GM12864 (cell line): ENCODE measurements at regions not wholly inside any gene's neighbourhood (a gene's known extent, or its start where the extent isn't known, plus 50 kb on each side); places are given as distances from the start of the nearest gene placed in this dataset.

Experiments
- DNase-seq: peaks from one replicate; pipeline ENCODE4 v3.0.0-alpha.2; 2011; ENCODE audit warnings: low read depth
- H3K4me3 ChIP-seq: 2 replicates; pipeline ENCODE4 v1.5.1; 2011; ENCODE audit warnings: mild to moderate bottlenecking, low read depth, low read length, control low read depth
- TF ChIP-seq, protein P1 (sequence below): IDR thresholded peaks from 2 replicates; pipeline ENCODE4 v1.5.1; 2011; ENCODE audit warnings: low read depth, mild to moderate bottlenecking, moderate library complexity, low read length, control low read depth, inconsistent platforms; ENCODE audit errors: missing control alignments

GRCh38 chr21:35852820-35853219 lies 207.5 kb downstream of the SETD4 start:
- no peak for DNase-seq
- TF ChIP-seq, protein P1, sequence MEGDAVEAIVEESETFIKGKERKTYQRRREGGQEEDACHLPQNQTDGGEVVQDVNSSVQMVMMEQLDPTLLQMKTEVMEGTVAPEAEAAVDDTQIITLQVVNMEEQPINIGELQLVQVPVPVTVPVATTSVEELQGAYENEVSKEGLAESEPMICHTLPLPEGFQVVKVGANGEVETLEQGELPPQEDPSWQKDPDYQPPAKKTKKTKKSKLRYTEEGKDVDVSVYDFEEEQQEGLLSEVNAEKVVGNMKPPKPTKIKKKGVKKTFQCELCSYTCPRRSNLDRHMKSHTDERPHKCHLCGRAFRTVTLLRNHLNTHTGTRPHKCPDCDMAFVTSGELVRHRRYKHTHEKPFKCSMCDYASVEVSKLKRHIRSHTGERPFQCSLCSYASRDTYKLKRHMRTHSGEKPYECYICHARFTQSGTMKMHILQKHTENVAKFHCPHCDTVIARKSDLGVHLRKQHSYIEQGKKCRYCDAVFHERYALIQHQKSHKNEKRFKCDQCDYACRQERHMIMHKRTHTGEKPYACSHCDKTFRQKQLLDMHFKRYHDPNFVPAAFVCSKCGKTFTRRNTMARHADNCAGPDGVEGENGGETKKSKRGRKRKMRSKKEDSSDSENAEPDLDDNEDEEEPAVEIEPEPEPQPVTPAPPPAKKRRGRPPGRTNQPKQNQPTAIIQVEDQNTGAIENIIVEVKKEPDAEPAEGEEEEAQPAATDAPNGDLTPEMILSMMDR, result no peak
- no peak overlapping the region for H3K4me3 ChIP-seq

DNA sequence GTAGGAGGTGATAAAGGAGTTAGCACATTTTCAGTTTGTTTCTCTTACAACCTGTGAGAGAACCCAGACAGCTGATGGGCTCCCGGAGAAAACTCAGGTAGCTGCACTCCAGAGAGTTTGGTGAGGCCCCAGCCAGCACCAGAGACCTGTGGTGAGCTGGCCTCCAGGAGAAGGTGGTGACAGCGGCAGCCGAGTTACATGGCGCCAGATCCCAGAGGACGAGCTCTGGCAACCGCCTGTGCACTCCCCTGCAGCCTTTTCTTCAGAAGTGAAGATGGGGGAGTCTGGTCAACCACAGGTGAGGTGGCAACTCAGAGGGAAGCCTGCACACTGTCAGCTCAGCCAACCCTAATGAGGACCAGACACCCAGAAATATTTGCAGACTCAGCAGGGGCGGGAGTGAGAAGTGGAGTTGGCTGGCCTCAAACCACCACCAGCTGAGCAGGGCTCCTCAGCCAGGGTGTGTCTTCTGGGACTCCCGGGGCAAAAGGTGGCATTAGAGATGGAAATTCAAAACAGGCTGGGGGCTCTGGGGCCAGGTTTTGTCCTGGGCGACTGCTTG lies 209.7 kb downstream of the SETD4 start:
- TF ChIP-seq, protein P1, result no peak
- no peak overlapping the region for H3K4me3 ChIP-seq

GRCh38 chr21:35850029-35850428 lies 210.3 kb downstream of the SETD4 start:
- TF ChIP-seq, protein P1, result no peak
- no peak for DNase-seq
- H3K4me3 ChIP-seq, result no peak overlapping the region

More for the DNA sequence above, 209.7 kb downstream of the SETD4 start:
- no peak for DNase-seq

- TF ChIP-seq, protein P1, result no peak
- DNase-seq, result no peak
- H3K4me3 ChIP-seq, result no peak overlapping the region
Observed at GRCh38 chr21:35849144-35849543, 211.2 kb downstream of the SETD4 start.

- DNase-seq, result no peak
- TF ChIP-seq, protein P1, result no peak
- H3K4me3 ChIP-seq, result no peak overlapping the region
Observed at GRCh38 chr21:35843911-35844667, 216.2 kb downstream of the SETD4 start.

GRCh38 chr21:35840949-35841348 lies 219.4 kb downstream of the SETD4 start:
- TF ChIP-seq, protein P1, result no peak
- DNase-seq, result no peak
- H3K4me3 ChIP-seq, result no peak overlapping the region

- peak; percentile 52 for DNase-seq
- H3K4me3 ChIP-seq, result no peak overlapping the region
- TF ChIP-seq, protein P1, result peak; percentile 77
Observed at GRCh38 chr21:35840197-35840799, 220.0 kb downstream of the SETD4 start.
